Activated gamma-delta T cell treated with anti-CD3 and anti-CD28 coated beads, Interleukin-2, amount 50 U/mL, for 16 hours (primary cell): ENCODE measurements at regions not wholly inside any gene's neighbourhood (a gene's known extent, or its start where the extent isn't known, plus 50 kb on each side); places are given as distances from the start of the nearest gene placed in this dataset.

Source experiments
- DNase-seq: peaks from one replicate; pipeline ENCODE4 v3.0.0-alpha.2; 2020; ENCODE audit warnings: low read depth

- no peak for DNase-seq
Measured at GRCh38 chr18:40662898-40663437, 1292.1 kb upstream of the PIK3C3 start.

GRCh38 chr18:40653682-40654081, 1301.4 kb upstream of the PIK3C3 start:
- no peak for DNase-seq

GRCh38 chr18:40652321-40652720, 1302.7 kb upstream of the PIK3C3 start:
- DNase-seq, result no peak

- no peak for DNase-seq
Measured at GRCh38 chr18:40651163-40651562, 1303.9 kb upstream of the PIK3C3 start.

GRCh38 chr18:40642692-40643229, 1312.3 kb upstream of the PIK3C3 start:
- no peak for DNase-seq

- no peak for DNase-seq
Measured at GRCh38 chr18:40631319-40631718, 1323.7 kb upstream of the PIK3C3 start.

- DNase-seq, result no peak
Measured at GRCh38 chr18:40630496-40630895, 1324.5 kb upstream of the PIK3C3 start.

- no peak for DNase-seq
Measured at GRCh38 chr18:40624959-40625358, 1330.1 kb upstream of the PIK3C3 start.

- no peak for DNase-seq
Measured at GRCh38 chr18:40613721-40614120, 1341.3 kb upstream of the PIK3C3 start.

GRCh38 chr18:40612356-40612755, 1342.7 kb upstream of the PIK3C3 start:
- no peak for DNase-seq

- DNase-seq, result no peak
Measured at GRCh38 chr18:40608226-40608625, 1346.8 kb upstream of the PIK3C3 start.

GRCh38 chr18:40607542-40608148, 1347.4 kb upstream of the PIK3C3 start:
- no peak for DNase-seq

- no peak for DNase-seq
Measured at GRCh38 chr18:40606996-40607395, 1348.0 kb upstream of the PIK3C3 start.

- DNase-seq, result no peak
Measured at GRCh38 chr18:40583671-40584070, 1371.4 kb upstream of the PIK3C3 start.

- DNase-seq, result no peak
Measured at GRCh38 chr18:40582105-40582504, 1372.9 kb upstream of the PIK3C3 start.

- no peak for DNase-seq
Measured at GRCh38 chr18:40577981-40578365, 1377.1 kb upstream of the PIK3C3 start.

GRCh38 chr18:40577239-40577980, 1377.6 kb upstream of the PIK3C3 start:
- no peak for DNase-seq

GRCh38 chr18:40576507-40577115, 1378.4 kb upstream of the PIK3C3 start:
- DNase-seq, result no peak

- DNase-seq, result no peak
Measured at GRCh38 chr18:40570615-40571014, 1384.4 kb upstream of the PIK3C3 start.

- DNase-seq, result no peak
Measured at GRCh38 chr18:40569605-40570004, 1385.4 kb upstream of the PIK3C3 start.

GRCh38 chr18:40566510-40566844, 1388.6 kb upstream of the PIK3C3 start:
- no peak for DNase-seq

GRCh38 chr18:40565805-40566509, 1389.1 kb upstream of the PIK3C3 start:
- DNase-seq, result no peak
